ENCODE measurements at regions not wholly inside any gene's neighbourhood (a gene's known extent, or its start where the extent isn't known, plus 50 kb on each side); places are given as distances from the start of the nearest gene placed in this dataset.

DNA sequence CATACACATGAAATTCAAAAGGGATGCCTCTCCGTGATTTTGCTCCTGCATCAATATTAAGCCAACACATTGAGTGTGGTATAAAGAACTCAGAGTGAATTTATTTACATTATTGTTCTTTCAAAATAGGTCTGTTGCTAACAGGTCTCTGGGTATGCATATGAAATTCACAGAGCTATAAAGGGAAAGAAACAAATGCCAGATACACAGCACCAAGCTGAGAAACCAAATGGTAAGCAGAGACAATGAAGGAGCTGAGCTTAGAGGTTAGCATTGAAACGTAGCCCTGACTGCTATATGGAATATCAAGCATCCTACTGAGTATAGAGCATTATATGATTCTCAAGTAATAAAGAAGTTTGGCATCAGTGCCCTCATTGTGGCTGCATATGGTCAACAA lies 712.9 kb downstream of the NSUN3 start:
- Histone ChIP-seq H3K36me3 (no peaks in the 10 kb centered on the region), H3K27ac (replicated peaks) (no peak overlapping the region), H3K27me3 (ENCODE audit: low read depth) (no peaks in the 10 kb centered on the region), H3K4me3 (no peak overlapping the region), H3K4me1 (no peaks in the 10 kb centered on the region), H3K9me3 (replicated peaks) (no peaks in the 10 kb centered on the region)
- no peak for TF ChIP-seq CTCF (IDR thresholded peaks at IDR 0.05; ENCODE audit: borderline replicate concordance)
- intact Hi-C loops (cut with micrococcal nuclease), result no loop called here
- DNase-seq, result no peak

DNA sequence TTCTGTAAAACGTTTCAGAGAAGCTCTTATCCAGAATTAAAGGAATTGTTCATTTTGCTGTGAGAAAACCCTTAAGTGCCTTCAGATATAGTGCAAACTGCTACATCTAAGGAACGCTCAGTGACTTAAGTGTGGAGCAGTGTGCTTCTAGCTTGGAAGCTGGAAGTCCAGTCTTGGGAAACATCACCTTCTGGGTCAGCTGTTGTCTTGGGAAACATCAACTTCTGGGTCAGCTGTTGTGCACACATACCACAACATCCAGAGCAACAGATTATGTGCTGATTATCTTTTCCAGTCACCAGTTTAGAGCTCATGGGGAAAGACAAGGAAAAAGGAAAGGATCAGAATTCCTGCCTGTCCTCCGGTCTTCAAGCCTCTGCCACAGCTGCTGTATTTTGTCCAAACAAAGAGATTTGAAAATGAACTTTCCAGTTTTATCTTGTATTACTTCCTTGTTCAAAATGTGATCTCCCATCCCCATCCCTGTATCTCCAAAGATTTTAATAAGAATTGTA lies 713.6 kb downstream of the NSUN3 start:
- Histone ChIP-seq H3K36me3 (no peaks in the 10 kb centered on the region), H3K27ac (replicated peaks) (no peak overlapping the region), H3K27me3 (ENCODE audit: low read depth) (no peaks in the 10 kb centered on the region), H3K9me3 (replicated peaks) (no peaks in the 10 kb centered on the region), H3K4me3 (no peak overlapping the region), H3K4me1 (no peaks in the 10 kb centered on the region)
- no peak for TF ChIP-seq CTCF (IDR thresholded peaks at IDR 0.05; ENCODE audit: borderline replicate concordance)
- no peak for DNase-seq
- intact Hi-C loops (cut with micrococcal nuclease), result no loop called here

- no peak for TF ChIP-seq CTCF (IDR thresholded peaks at IDR 0.05; ENCODE audit: borderline replicate concordance)
- Histone ChIP-seq H3K36me3 (no peaks in the 10 kb centered on the region), H3K4me3 (no peak overlapping the region), H3K27me3 (ENCODE audit: low read depth) (no peaks in the 10 kb centered on the region), H3K27ac (replicated peaks) (no peak overlapping the region), H3K9me3 (replicated peaks) (no peaks in the 10 kb centered on the region), H3K4me1 (no peaks in the 10 kb centered on the region)
- DNase-seq, result no peak
- intact Hi-C loops (cut with micrococcal nuclease), result no loop called here
Observed at GRCh38 chr3:94778289-94778688, 715.4 kb downstream of the NSUN3 start.

DNA sequence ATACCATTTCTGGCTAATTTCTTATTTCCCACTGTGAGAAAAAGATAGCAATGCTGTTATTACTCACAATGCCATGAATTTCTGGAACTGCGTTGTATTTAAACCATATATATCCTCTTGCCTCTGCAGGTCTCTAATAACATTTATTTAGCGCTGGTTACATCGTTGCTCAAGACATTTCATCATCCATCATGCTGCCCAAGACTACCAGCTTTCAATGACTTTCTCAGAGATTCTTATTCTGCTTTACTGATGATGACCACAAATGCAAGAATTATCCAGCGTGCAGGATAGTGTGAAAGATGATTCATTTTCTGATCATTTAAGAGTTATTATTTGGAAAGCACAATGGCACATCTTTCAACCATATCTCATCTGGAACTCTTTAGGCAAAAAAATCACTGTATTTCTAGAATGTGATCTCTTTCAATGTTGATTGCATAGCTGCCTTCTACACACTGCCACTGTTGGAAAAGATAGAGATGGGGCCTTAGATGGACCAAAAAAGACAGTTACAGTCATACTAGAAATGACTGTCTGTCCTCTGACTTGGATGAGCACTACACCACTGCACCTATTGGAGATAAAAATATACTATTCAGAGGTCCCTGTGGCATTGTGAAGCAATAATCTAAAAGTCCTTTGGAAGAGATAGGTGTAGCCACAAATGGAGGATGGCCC lies 716.1 kb downstream of the NSUN3 start:
- intact Hi-C loops (cut with micrococcal nuclease), result no loop called here
- no peak for DNase-seq
- Histone ChIP-seq H3K9me3 (replicated peaks) (no peaks in the 10 kb centered on the region), H3K27ac (replicated peaks) (no peak overlapping the region), H3K36me3 (no peaks in the 10 kb centered on the region), H3K4me3 (no peak overlapping the region), H3K27me3 (ENCODE audit: low read depth) (no peaks in the 10 kb centered on the region), H3K4me1 (no peaks in the 10 kb centered on the region)
- no peak for TF ChIP-seq CTCF (IDR thresholded peaks at IDR 0.05; ENCODE audit: borderline replicate concordance)

- no peaks in the 10 kb centered on the region for H3K36me3 ChIP-seq
- no peak overlapping the region for H3K27ac ChIP-seq (replicated peaks)
- no peaks in the 10 kb centered on the region for H3K4me1 ChIP-seq
- intact Hi-C loops (cut with micrococcal nuclease), result no loop called here
- no peak for DNase-seq
- no peaks in the 10 kb centered on the region for H3K27me3 ChIP-seq (ENCODE audit: low read depth)
- H3K4me3 ChIP-seq, result no peak overlapping the region
- H3K9me3 ChIP-seq (replicated peaks), result no peaks in the 10 kb centered on the region
- TF ChIP-seq CTCF (IDR thresholded peaks at IDR 0.05; ENCODE audit: borderline replicate concordance), result no peak
Observed at GRCh38 chr3:94779699-94780098, 716.8 kb downstream of the NSUN3 start.

Data from left ventricle myocardium inferior (tissue), 1 donor.